NCI-H1930 (cell line): ENCODE measurements at regions not wholly inside any gene's neighbourhood (a gene's known extent, or its start where the extent isn't known, plus 50 kb on each side); places are given as distances from the start of the nearest gene placed in this dataset.
"Not testable (repeated sequence)": the region's sequence is repeated elsewhere in the genome, so short reads cannot be mapped to it uniquely, and the experiment has no call there.

Experiments
- DNase-seq, 2 experiments: peaks; one replicate each; lab custom pipeline; 2025; lab: John Stamatoyannopoulos, UW

DNA sequence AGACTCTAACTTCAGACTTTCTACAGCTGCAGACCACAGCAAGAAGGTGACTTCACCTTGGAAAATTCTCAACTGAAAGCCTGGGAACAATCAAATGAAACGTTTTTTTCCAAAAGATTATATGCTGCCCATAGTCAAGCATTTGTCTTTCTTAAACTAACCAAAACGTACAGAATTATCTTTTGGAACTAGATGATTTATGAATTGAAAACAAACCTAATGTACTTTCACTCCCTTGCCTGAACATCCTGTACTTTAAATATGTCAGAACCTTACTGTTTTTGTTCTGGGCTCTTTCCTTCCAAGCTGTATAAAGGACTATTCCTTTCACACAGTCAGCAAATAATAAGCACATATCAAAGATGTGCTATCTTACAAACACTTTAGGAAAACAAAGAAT is 62.4 kb upstream of the TNFAIP3 start:
- no peak for DNase-seq

DNA sequence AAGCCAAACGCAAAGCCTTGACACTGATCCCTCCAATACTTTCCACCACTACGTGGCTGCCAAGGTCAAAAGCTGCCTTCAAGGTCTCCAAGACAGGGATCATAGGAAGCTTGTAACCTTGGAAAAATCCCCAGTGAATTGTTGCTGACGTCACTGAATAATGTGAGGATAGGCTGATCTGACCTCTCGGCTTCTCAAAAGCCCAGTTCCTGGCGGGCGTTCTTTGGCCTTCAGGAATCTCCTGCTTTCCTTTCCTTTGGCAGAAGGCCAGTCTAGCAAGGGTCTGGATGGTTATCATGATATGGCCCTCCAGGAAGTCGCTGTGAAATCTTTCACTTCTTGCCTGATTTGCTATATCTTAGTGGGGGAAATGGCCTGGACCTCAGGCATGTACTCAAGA is 61.4 kb upstream of the TNFAIP3 start:
- DNase-seq, result no peak

DNA sequence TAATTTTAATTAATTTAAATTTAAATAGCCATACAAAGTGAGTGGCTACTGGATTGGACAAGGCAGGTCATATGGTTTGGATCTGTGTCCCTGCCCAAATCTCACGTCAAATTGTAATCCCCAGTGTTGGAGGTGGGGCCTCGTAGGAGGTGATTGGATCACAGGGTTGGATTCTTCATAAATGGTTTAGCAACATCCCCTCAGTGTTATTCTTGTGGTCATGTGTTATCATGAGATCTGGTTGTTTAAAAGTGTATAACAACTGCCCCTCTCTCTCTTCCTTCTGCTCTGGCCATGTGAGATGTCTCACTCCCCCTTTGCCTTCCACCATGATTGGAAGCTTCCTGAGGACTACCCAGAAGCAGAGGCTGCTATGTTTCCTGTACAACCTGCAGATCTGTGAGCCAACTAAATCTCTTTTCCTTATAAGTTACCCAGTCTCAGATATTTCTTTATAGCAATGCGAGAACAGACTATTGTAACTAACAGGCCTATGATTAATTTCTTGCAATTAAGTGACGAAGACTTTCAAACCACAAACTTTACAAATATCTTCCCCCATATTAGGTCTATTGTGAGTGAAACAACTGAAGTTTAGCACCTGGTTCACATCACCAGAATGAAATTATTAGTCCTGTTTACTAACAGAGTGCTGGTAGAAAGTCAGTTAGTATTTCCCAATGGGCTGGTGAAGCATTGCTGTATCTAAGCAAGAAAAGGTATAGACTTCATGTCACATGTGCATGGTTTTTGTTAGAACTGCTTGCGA is 60.0 kb upstream of the TNFAIP3 start:
- no peak for DNase-seq

DNA sequence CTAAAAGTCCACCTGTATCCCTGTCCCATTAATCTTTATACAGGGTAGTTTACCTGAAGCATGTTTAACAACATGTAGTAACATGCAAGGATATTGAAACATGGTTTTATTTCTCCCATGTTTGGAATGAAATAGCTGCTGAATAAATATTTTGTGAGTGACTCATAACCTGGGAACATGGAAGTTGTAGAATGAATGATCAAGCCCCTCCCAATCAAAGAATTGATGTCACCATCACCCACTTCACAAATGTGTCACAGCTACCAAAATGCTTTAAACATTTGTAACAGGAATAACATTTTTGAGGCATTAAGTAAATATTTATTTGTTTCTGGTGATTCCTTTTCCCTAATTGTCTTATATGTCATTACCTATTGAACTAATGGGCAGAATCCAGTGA is 58.9 kb upstream of the TNFAIP3 start:
- no peak for DNase-seq

DNA sequence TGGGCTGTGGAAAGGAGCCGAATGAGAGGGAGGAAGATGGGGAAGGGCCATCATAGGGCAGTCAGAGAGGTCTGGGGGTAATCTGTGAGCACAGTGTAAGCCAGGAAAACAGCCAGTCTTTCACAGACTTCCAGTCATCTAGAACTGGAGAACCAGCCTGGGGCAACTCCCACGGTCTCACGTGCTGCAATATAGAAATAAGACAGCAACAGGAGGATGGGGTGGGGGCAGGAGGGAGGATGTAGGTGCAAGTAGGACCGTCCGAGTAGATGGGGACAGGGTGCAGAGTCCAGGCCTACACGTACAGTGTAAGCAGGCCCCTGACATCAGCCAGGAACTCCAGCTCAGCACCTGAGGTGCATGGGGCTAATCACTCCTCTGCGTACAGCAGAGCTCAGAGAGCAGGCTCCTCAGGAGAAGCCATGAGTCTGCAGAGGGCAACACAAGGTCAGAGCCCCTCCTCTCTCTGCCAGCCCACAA is 58.2 kb upstream of the TNFAIP3 start:
- DNase-seq, result no peak

DNA sequence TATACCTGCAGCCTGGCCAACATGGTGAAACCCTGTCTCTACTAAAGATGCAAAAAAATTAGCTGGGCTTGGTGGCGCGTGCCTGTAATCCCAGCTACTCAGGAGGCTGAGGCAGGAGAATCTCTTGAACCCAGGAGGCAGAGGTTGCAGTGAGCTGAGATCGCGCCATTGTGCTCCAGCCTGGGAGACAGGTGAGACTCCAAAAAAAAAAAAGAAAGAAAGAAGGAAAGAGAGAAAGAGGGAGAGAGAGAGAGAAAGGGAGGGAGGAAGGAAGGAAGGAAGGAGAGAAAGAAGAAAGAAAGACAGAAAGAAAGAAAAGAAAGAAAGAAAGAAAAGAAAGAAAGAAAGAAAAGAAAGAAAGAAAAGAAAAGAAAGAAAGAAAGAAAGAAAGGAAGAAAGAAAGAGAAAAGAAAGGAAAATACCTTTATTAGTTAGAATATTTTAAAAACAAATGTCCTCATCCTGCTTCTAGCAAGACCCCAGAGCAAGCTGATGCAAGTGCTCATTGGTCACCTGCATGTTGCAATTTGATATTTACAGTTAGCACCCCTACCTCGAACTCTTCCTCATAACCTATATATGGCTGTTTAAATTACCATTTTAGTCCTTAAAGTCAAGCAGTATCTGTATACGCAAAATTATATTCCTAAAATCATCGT is 57.0 kb upstream of the TNFAIP3 start:
- DNase-seq, result not testable (repeated sequence)

DNA sequence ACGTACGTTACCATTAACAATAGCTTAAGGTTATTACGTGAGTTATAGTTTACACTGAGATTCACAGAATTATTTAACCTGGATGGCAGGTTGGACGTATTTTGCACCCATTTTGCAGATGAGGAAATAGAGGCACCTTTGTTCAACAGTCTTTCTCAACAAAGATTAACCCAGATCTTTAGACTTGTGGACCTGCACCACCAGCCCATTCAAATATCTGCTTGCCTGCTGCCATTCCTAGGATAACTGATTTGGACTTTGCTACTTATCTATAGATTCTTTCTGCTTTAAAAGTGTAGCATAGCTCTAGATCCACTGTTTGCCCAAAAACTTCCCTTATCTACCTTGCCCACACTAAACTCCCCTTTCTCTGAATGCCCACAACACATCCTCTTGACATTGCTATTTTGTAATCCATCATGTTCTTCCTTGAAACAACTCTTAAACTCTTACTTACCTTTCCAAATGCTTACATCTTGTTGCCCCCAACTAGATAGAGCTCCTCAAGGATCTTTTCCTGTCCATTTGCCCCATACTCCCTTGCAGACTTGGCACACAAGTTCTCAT is 56.4 kb upstream of the TNFAIP3 start:
- DNase-seq, result no peak

DNA sequence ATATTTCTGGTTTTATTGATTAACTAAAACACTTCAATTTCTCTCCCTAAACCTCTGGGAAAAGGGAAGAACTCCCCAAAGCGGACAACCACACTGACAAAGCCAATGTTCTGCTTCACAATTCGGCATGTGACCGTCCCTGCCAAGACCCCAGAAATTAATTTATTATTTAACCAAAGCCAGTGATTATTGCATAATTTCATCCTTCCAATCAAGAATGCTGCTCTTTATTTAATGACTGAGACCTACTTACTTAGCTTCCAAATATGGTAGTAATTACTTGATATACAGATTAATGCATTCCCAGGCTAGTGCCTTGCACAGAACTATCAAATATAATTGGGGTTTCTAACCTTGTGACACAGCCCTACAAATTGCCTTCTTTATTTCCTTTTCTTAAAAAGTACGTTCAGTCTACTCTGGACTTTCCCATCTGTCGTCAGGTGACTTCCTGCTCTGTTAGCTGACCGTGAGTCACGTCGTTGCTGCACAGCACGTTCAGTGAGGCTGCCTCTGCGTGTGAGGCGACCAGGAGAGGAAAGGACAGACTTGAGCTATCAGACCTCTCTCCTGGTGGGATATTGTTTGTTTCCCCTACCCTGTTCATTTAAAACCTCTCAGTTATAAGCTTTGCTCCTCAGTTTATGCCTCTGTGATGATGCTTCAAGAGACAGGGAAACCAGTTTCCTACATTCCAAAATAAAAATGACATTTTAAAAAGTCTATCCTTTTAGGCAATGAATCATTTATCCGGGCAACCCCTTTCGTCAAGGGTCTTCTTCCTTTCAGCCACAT is 55.7 kb upstream of the TNFAIP3 start:
- DNase-seq, result no peak

DNA sequence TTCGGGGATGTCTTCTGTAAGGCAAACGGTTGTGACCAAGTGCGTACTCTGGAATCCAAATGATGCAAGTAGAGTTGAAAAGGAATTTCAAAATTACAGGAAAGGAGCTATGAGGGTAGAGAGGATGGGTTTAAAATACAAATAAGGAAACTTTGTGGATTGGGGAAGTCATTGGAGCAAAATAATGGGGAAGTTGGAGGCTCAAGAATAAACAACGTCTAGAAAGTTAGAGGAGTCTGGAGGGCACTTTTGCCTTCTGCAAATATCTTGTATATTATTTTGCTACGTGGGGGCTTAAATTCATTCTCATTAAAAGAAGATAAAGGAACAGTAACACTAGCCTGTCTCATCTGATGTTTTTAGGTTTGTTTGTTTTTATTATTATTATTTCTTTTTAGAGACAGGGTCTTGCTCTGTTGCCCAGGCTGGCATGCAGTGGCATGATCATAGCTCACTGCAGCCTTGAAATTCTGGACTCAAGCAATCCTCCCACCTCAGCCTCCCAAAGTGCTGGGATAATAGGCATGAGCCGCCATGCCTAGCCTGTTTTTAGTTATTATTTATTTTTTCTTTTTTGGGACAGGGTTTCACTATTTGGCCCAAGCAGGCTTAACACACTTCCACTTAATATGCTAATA is 55.0 kb upstream of the TNFAIP3 start:
- no peak for DNase-seq

DNA sequence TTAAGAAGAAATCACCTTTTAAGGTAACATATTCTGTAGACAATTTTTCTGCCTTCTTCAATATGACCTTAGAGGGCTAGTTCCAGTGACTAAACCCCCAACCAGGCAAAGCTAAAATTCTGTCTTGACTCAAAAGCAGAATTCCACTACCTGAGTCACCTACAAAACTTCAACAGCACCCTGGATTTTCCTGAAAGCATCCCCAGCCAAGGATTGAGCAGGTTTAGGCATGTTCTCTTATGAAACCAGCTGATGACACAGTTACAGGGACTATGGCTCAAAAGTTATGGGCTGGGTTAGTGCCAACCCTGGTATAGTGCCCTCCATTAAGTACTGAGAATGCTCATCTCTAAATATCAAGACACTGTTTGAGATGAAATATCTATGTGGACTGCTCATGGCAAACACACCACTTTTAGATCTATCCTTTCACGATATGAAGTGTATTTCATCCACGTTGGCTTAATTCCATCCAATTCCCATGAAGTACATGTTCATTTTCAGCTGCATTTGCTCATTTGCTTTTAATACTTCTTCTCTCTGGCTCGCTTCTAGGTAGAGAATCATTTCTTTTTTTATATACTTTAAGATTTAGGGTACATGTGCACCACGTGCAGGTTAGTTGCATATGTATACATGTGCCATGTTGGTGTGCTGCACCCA is 53.6 kb upstream of the TNFAIP3 start:
- no peak for DNase-seq

DNA sequence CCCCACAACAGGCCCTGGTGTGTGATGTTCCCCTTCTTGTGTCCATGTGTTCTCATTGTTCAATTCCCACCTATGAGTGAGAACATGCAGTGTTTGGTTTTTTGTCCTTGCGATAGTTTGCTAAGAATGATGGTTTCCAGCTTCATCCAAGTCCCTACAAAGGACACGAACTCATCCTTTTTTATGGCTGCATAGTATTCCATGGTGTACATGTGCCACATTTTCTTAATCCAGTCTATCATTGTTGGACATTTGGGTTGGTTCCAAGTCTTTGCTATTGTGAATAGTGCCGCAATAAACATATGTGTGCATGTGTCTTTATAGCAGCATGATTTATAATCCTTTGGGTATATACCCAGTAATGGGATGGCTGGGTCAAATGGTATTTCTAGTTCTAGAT is 53.0 kb upstream of the TNFAIP3 start:
- not testable (repeated sequence) for DNase-seq

DNA sequence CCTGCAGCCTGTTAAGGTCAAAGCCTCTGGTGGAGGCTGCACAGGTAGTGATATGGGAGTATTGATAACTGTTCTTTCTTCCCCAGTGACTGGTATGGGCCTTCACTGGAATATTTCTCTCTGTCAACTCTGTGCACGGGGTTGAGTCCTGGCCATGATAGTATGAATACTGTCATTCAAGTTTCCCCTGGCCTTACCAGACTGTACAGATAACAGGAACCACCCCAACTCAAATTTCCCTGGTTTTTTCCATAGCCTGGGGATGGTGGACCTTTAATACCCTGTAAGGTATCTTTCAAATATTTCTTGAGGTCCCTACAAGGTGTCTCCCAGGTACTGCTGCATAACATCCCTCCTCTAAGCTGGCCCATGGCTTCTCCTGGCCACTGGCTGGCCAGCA is 51.4 kb upstream of the TNFAIP3 start:
- no peak for DNase-seq

DNA sequence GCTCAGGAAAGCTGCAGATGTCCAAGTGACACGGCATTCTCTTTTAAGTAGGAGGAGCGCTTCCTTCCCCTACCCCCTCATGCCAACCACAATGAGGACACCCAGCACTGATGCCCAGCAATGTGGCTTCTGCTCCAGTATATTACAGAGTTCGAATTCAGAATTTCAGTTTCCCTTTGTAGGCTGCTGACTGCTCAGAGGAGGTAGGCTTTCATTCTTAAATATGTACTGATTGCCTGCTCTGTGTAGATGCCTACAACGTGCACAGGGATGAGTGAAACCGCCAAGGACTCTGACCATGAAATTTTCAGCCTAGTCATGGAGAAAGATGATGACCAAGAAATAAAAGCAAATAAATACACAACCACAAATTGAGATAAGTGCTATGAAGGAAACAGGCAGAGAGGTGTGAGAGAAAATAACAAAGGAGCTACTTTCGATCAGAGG is 50.9 kb upstream of the TNFAIP3 start:
- no peak for DNase-seq

DNA sequence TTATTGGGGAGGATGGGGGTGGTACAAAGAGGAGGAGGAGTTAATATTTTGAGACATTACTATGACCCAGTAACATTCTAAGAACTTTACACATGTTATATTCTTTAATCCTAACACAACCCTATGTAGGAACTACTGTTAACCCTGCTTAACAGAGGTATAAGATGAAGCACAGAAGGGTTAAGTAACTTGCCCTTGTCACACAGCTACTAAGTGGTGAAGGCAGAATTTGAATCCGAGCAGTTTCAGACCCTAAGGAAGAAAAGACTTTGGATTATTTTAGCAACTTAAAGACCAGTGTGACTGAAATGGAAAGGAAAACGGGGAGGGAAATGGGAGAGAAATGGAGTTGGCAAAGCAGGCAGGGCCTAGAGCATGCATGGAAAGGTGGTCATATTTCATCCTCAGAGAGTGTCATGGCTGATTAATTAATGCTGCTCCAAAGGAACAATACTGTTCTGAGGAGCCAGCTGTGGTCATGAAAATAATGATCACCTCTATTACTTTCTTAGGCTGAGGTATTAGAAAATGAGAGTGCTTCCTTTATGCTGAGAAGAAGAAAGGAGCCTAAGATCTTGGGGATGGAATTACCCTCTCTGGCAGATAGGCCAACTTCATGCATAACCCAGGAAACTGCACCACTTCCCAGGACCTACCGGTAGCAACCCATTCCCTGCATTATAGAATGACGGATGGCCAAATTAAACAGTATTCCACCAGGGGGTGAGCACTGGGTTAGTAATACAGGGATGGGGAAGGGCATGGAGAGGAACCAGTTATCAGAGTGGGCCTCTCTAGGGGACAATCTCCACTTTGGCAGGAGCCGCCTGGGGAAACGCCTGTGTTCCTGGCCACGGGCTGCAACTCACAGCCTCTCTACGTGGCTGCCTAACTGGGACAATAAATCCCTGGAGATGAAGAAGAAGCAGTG is 50.1 kb upstream of the TNFAIP3 start:
- DNase-seq, result no peak
